ENCODE measurements at regions not wholly inside any gene's neighbourhood (a gene's known extent, or its start where the extent isn't known, plus 50 kb on each side); places are given as distances from the start of the nearest gene placed in this dataset.

DNA sequence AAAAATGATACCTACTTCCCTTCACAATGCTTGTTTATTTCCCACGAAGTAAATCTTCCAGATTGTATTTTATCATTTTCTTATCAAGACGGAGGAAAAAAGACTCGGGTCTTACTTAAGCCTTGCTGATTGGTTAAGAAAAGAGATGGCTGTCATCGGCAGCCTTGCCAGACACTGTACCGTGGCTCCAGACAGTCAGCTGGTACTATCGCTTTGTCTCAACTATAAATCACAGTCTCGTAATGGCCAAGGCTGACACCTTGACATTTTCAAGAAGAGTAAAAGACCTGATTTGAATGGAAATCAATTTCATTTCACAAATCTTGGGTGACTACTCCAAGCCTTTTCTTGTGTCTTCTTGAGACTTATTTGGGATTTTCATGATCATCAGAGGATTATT, 868.0 kb downstream of the USP25 start:
- no peak for TF ChIP-seq POLR2AphosphoS5 (IDR thresholded peaks at IDR 0.05)
- TF ChIP-seq, protein P1, sequence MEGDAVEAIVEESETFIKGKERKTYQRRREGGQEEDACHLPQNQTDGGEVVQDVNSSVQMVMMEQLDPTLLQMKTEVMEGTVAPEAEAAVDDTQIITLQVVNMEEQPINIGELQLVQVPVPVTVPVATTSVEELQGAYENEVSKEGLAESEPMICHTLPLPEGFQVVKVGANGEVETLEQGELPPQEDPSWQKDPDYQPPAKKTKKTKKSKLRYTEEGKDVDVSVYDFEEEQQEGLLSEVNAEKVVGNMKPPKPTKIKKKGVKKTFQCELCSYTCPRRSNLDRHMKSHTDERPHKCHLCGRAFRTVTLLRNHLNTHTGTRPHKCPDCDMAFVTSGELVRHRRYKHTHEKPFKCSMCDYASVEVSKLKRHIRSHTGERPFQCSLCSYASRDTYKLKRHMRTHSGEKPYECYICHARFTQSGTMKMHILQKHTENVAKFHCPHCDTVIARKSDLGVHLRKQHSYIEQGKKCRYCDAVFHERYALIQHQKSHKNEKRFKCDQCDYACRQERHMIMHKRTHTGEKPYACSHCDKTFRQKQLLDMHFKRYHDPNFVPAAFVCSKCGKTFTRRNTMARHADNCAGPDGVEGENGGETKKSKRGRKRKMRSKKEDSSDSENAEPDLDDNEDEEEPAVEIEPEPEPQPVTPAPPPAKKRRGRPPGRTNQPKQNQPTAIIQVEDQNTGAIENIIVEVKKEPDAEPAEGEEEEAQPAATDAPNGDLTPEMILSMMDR (IDR thresholded peaks at IDR 0.05) = no peak
- no peak for TF ChIP-seq EP300 (IDR thresholded peaks at IDR 0.05)
- no peak for TF ChIP-seq POLR2A (IDR thresholded peaks at IDR 0.05)

Measured in suprapubic skin (tissue), 4 donors.